Kidney capillary endothelial cell (primary cell): ENCODE measurements at regions not wholly inside any gene's neighbourhood (a gene's known extent, or its start where the extent isn't known, plus 50 kb on each side); places are given as distances from the start of the nearest gene placed in this dataset.

ENCODE experiments used
- DNase-seq: peaks from one replicate; pipeline ENCODE4 v3.0.0-alpha.2; 2018; ENCODE audit warnings: low spot score

DNA sequence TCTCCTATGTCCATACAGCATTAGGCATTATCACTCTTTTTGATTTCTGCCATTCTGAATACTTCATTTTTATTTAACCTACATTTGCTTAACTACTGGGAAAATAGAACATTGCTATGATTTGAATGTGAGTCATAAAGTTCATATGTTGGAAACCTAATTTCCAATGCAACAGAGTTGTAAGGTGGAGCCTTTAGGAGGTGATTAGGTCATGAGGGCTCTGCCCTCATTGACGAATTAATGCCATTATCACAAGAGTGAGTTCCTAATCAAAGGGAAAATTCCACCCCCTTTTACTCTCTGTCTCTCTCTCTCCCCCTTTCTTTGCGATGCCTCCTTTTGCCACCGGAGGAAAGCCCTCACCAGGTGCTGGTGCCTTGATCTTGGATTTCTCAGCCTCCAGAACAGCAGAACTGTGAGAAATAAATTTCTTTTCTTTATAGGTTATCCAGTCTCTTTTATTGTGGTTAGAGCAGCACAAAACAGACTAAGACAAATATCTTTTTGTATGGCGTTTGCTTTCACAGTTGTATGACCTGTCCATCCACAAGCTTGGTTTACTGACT, 180.1 kb upstream of the ARID2 start:
- DNase-seq = no peak

DNA sequence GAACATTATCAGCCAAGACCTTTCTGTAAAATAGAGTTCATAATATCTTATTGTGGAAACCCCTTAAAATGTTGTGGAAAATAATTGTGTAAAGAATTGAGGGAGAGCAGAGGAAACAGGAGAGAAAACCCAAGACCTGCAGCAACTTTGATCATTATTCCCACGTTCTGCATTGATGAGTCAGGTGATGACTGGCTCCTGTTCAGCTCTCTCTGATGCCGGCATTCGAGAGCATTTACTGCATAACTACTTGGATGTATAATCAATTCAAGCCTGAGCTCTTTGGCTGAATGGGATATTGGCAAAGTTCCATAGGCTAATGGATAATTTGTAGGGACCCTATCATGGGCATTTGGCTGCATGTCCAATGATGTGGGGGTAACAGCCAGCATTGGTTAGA, 176.3 kb upstream of the ARID2 start:
- DNase-seq = no peak

DNA sequence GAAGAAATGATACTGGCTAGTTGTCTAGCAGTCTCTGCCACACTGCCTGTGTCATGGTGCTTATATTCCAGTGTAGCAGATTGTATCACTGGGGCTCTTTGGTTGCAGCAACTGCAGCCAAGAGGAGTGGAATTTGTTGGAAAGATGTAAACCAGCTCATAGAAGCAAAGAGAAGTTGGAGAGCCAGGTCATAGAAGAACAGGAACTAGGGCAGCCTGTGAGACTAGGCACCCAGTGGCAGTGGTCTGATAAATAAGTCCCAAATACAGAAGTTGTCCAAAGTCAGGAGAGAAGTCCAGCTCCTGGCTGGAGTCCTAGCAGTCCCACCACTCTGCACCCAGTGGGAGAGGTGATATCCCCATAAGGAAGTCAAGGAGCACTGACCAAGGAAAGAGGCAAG, 172.5 kb upstream of the ARID2 start:
- DNase-seq = no peak

DNA sequence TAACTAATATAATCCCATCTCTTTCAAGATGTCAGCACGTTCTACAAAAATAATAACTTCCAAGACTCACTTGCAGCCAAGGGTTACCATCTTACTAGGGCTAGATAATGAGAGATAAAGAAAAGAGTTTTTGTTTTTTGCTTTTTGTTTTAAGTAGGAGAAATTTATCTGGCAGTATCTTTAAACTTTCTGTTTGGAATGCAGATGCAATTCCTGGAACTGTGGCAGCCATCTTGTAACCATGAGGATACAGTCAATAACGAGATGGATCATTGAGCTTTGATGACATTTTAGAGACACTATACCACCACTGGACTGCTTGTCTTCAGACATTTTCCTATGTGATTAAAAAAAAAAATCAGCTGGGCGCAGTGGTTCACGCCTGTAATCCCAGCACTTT, 171.2 kb upstream of the ARID2 start:
- DNase-seq = no peak

DNA sequence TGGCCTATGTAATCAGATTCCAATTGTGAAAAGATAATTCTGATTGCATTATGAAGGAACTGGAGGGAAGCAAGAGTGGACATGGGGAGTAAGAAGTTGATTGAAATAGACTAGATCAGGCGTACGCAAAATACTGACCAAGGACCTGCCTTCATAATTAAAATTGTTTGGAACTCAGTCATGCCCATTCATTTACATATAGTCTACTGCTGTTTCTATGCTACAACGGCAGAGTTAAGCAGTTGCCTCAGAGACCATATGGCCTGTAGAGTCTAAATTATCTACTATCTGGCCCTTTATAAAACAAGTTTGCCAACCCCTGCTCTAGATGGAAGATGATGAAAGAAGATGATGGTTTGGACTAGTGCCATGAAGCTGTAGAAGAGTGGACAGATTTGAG, 170.0 kb upstream of the ARID2 start:
- no peak for DNase-seq

DNA sequence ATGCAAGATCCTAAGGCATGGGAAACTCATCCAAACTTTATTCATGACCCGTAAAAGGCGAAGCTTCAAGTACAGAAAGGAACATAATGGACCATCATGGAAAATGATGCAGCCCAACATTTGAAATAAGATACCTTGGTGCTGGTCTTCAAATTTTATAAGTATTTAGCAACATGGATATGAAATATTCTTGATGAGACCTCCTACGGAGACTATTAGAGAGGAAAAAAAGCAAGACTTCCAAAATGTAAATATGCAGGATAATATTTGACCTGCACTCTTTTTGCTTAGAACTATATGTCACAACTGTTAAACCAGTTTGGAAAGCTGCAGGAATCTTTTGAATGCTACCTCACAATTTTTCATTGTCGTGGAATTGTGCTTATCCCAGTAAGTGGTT, 168.8 kb upstream of the ARID2 start:
- no peak for DNase-seq

DNA sequence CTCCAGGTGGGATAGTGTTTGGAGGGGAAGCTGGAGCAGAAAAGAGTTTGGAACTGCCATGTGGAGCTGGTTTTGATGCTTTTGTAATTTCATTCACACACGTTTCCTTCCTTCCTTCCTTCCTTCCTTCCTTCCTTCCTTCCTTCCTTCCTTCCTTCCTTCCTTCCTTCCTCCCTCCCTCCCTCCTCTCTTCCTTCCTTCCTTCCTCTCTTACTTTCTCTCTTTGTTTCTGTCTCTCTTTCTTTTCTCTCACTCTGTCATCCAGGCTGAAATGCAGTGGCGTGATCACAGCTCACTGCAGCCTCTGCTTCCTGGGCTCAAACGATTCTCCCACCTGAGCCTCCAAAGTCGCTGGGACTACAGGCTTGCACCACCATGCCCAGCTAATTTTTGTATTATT, 168.0 kb upstream of the ARID2 start:
- DNase-seq = no peak

DNA sequence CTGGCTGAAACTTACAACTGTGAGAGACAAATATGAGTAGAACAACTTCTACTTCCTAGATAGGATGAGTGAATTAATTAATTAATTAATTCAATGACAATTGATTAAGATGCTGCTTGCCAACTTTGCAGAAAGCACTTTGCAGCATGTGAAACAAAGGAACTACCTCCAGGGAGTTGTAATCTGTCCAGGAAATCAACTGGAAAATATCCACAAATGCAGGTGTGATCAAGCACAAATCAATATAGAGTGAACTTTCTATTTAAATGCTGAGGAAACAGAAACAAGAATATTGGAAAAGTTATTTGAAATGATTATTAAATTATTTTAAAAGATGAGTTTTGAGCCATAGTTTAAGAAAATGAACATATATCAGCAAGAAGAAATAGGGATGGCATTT, 163.9 kb upstream of the ARID2 start:
- DNase-seq = no peak

DNA sequence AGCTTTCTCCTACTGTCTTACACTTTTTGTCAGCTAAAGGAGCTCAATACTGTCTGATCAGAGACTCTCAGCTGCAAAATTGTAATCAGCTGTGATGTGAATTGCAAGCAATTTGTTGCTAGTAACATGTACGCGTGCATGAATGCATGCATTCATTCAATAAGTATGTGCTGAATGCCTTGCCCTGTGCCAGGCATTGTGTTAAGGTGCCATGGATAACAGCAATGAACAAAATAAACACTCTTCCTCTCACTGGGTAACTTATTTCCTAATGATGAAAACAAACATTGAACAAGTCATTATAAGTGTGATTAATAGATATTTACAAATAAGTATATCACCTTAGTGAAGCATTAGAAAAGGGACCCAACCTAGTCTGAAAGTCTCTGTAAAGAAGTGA, 163.2 kb upstream of the ARID2 start:
- DNase-seq = no peak

DNA sequence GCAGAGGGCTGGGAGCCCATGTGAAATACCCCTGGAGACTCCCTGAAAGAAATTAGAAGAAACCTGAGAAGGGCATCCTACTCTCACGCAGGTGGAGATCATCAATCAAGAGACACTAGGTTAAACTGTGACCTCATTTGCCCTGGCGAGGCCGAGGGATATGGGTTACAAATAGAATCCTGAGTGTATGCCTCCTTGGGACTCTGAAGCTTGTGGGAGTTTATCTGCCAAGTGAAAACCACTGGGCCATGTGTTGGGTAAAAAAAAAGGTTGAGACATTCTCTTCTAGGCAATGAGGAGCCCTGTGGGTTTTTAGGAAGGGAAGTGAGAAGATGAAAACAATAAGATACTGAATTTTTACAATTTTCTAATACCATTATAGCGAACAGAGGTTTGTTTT, 160.7 kb upstream of the ARID2 start:
- DNase-seq = no peak

DNA sequence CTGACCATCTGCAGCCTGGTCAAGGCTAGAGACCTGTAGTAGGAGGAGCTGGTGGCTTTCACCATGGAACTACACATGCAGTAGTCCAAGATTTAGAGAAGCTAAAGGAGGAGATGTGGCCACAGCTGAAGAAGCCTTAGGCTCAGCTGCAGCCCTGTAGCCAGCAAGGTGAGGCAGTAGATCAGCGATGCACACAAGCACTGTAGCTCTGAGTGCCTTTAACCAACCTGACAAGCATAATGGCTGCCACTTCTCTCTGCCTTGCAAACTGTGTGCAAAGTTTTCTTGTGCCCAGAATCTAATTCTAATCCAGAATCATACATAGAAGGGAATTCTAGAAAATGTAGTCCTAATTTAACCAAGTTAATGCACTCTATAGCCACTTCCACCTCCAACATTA, 159.0 kb upstream of the ARID2 start:
- DNase-seq = no peak

DNA sequence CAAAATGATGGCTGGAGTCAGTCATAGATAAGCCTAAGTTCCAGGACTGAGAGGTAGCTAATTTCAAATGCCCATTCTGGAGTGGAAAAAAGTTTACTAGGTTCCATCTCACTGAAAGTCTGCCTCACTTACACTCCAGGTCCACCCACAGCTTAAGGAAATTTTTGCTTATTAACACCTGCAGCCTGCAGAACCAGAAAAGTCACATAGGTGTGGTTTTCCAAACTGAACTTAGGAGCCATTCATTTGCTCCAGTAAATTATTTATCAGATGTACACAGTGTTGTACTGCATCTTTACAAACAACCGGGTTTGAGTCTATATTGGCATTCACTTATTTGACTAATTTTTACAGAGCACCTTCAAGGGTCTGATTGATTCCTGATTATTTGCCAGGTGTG, 157.4 kb upstream of the ARID2 start:
- DNase-seq = no peak

DNA sequence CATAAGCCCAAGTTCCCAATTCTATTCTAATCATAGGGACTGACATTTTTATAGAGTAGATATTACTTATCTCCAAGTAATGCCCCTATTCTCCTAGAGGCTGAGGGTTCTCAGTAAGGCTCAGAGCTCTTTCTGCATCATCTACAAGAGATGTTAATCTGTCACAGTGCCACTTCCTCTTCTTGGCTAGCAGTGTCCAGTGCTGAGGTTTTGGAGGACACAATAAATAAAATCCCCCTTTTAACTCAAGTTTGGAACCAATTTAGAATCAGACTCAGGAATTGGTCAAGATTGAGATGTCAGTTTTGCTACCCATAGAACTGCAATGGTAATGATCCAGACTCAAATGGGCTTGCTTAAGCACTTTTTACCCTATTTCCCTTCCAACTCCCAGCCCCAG, 154.1 kb upstream of the ARID2 start:
- no peak for DNase-seq

DNA sequence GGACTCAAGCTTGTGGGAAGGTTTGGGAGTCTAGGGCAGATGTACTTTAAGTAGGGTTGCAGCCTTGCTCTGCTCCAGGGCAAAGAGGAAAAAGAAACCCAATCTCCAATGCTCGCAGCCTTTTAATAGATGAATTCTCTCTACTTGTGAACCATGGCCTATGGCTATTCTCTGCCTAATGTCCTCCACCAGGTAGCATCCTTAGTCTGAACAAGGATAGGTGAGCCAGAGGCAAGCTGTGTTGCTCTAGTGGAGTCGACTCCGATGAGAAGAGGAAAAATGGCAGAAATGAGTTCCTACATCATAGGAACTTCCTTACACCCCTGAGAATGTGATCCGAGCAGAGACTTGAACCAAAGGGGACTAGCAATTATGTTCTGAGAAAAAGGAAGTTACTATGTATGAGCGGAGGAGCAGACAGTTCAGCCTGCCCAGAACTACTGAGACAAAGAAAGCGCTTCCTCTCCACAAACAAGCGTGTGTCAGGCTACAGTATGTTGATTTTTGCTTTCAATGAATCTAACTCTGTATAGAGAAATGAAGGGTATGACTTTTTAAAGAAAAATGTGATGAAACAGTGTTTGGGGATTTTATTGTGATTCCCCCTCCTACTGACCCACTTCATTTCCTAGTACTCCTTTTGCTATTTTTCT, 153.6 kb upstream of the ARID2 start:
- no peak for DNase-seq

DNA sequence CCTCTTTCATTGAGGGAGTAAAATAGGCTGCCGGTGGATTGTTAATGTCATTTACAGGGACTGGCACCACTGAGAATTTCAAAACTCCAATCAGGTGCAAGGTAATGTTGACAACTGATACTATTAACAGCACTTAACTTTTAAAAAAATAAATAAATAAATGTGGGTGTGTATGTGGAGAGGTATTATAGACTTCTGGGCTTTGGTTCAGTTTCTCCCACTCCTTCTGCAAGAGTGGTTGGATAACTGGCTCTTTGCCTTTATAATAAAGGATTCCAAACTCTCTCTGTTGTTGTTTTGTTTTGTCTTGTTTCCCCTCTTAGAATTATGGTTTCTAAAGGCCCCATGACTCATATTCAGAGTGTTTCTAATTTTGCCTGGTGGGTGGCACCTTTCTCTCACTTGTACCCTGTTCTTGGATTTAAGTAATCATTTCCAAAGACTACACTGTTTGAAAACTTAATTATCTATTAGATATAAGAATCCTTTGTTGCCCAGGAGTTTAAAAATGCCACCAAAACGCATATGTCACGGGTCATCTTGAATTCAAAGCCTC, 151.6 kb upstream of the ARID2 start:
- no peak for DNase-seq

DNA sequence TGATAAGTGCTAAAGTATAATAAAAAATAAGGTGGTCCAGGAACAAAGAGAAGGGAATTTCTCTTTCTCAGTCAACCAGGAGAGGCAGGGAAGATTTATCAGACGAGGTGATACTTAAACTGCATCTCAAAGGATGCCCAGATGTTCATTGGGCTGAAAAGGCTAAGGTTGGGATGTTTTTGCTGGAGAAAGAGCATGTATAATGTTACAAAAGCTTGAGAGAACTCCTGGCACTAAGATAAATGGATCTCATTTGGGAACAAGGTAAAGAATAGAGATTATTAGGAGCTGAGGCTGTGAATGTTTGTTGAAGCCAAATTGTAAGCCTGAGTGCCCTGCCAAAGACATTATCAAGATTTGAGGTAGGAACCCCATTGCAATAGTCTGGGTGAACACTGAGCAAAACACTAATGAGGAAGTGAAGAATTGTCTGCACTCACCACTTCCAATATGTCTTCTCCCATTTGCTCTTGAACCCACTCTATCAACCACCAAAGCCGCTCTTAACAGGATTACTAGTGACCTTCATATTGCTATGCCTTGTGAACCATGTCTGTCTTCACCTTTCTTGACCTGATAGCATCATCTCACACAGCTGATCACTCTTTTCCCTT, 149.0 kb upstream of the ARID2 start:
- no peak for DNase-seq

DNA sequence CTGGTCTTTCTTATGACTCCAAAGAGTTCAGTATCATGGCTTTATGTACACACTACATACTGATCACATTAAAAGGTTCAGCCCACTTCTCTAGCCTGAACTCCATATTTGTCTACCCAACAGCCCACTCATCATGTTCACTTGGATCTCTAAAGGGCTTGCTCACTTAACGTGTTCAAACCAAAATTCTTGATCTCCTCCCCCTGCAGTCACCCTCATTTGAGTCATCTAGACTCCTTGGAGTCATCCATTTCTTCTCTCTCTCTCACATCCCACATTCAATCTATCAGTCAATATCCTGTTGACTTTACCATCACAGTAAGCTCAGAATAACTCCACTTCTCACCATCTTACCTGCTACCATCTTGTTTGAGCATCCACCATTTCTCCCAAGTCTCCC, 148.4 kb upstream of the ARID2 start:
- no peak for DNase-seq

DNA sequence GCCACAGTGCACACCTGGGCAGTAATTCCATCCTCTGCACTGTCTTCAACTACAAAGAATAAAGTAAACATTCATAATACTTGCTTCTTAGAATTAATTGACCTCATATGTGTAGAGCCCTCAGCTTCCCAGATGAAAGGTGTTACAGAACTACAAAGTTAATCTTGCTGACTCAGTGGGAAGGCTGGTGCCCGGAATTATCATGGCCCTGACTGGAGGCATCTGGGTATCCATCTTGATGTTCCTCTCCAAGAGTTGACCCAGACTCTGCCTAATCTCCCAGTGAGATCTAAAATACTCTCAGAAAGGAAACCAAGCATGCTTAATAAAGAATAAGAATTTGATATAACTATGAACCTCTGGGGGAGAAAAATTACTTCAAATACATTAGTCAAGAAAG, 147.0 kb upstream of the ARID2 start:
- DNase-seq = no peak

DNA sequence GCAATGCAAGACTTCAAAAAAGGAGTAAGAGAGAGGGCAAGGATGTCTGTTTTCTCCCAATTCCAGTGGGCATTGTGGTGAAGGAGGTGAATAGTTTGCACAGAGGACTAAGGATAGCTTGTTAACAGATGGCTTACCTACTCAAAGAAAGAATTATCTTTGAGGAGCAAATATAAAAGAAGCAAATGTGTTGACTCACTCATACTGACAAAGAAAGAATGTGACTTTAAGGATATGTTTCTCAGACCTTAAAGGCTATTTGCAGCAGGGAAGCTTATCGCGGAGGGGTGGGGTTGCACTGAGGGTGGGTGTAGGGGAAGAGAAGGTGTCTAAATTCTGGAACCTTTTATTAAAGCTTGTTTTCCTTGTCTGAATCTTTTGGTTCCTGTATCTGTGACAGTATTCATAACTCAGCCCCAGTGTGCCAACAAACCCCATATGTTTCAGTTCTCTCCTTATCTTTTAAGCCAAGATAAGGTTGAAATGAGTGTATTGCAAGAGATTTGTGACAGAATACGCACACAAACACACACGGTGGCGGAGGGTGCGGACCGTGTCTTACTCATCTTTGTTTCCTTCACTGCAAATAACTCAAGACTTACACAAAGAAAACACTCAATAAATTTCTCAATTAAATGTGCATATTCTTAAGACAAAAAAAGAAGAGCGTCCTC, 146.4 kb upstream of the ARID2 start:
- no peak for DNase-seq

DNA sequence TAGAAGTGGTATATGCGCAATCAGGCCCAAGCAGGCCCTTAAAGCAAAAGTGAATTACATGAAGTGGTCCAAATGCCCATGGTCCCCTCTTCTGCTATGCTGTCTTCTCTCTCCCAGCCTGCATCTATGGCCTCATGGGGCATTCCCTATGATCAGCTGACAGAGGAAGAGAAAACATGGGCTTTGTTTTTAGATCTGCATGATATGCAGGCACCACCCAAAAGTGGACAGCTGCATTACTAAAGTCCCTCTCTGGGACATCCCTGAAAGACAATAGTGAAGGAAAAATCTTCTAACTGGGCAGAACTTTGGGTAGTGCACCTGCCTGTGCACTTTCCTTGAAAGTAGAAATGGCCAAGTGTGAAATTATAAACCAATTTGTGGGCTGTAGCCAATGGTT, 145.2 kb upstream of the ARID2 start:
- DNase-seq = no peak

DNA sequence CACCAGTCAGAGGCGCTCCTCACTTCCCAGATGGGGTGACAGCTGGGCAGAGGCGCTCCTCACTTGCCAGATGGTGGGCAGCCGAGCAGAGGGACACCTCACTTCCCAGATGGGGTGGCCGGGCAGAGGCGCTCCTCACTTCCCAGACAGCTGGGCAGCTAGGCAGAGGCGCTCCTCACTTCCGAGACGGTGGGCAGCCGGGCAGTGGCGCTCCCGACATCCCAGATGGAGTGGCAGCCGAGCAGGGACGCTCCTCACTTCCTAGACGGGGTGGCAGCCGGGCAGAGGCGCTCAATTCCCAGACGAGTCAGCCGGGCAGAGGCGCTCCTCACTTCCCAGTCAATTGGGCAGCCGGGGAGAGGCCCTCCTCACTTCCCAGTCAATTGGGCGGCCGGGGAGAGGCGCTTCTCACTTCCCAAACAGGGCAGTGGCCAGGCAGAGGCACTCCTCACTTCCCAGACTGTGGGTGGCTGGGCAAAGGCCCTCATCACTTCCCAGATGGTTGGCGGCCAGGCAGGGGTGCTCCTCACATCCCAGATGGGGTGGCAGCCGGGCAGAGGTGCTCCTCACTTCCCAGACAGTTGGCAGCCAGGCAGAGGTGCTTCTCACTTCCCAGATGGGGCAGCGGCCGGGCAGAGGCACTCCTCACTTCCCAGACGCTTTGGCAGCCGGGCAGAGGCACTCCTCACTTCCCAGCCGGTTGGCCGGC, 143.8 kb upstream of the ARID2 start:
- no peak for DNase-seq

DNA sequence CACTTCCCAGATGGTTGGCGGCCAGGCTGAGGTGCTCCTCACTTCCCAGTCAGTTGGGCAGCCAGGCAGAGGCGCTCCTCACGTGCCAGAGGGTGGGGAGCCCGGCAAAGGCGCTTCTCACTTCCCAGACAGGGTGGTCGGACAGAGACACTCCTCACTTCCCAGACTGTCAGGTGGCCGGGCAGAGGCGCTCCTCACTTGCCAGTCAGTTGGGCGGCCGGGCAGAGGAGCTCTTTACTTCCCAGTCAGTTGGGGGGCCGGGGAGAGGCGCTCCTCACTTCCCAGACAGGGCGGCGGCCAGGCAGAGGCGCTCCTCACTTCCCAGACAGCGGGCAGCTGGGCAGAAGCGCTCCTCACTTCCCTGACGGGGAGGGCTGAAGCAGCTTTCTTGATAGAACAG, 143.0 kb upstream of the ARID2 start:
- DNase-seq = no peak

DNA sequence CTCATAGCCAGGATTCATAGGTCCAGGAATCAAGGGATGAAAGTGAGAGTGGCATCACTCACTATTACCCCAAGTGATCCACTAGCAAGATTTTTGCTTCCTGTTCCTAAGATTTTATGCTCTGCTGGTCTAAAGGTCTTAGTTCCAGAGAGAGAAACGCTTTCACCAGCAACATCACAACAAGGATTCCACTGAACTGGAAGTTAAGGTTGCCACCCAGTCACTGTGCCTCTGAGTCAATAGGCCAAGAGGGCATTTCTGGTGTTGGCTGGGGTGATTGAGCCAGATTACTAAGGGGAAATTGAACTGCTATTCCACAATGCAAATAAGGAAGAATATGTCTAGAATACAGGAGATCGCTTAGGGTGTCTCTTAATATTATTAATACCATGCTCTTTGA, 142.5 kb upstream of the ARID2 start:
- DNase-seq = no peak
